AG08396 (cell line): ENCODE measurements at regions not wholly inside any gene's neighbourhood (a gene's known extent, or its start where the extent isn't known, plus 50 kb on each side); places are given as distances from the start of the nearest gene placed in this dataset.

Source experiments
- DNase-seq: peaks from one replicate; pipeline ENCODE4 v3.0.0; 2012; ENCODE audit warnings: low spot score, mixed read lengths

- DNase-seq: no peak
Measured at GRCh38 chr18:22253676-22254075, 84.3 kb downstream of the GATA6 start.

DNA sequence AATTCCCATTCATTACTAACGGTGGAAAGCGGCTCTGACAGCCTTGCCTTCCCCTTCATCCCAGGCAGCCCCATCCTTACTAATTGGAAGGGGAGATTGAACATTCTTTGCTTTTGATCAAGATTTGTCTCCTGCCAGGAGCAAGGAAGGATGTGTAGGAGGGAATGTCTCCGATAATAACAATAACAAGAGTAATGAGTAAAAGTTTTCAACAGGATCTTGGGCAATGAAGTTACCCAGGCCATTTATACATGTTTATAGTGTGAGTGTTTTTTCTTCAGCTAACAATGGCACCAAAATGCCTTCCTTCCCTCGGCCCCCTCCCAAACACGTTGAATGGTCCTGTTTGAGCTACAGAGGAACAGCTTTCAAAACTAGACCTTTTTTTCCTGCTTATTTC lies 83.8 kb downstream of the GATA6 start:
- DNase-seq: no peak
